ENCODE measurements at regions not wholly inside any gene's neighbourhood (a gene's known extent, or its start where the extent isn't known, plus 50 kb on each side); places are given as distances from the start of the nearest gene placed in this dataset.

GRCh38 chr16:52068447-52069074 is 478.4 kb downstream of the TOX3 start:
- H3K4me1 ChIP-seq (ENCODE audit: control insufficient read depth, extremely low read depth, insufficient read depth, low read length) = no peaks in the 10 kb centered on the region
- POLR2A ChIA-PET = no interaction called here
- no peaks in the 10 kb centered on the region for H3K36me3 ChIP-seq (ENCODE audit: control insufficient read depth in 2 of 2, extremely low read depth in 1 of 2, insufficient read depth in 2 of 2, low read length in 2 of 2)
- no peak for DNase-seq (ENCODE audit: low read depth, low spot score)
- intact Hi-C loops (cut with micrococcal nuclease) = no loop called here
- no peak overlapping the region for H3K4me3 ChIP-seq (replicated peaks in 1 of 3; ENCODE audit: insufficient read depth in 1 of 3, low read depth in 1 of 3, low read length in 3 of 3)
- no peaks in the 10 kb centered on the region for H3K9me1 ChIP-seq (replicated peaks; ENCODE audit: control insufficient read depth, extremely low read depth, insufficient read depth, low read length)
- TF ChIP-seq POLR2A (IDR thresholded peaks at IDR 0.05; ENCODE audit: low read depth, low read length) (no peak), MAX (IDR thresholded peaks at IDR 0.05; ENCODE audit: insufficient read depth, insufficient read length) (no peak), JUN (IDR thresholded peaks at IDR 0.05; ENCODE audit: borderline replicate concordance, insufficient read depth, insufficient read length, low read depth) (no peak), CTCF (IDR thresholded peaks at IDR 0.05; ENCODE audit: extremely low read depth in 1 of 2, insufficient read depth in 1 of 2, low read depth in 1 of 2, low read length in 2 of 2) (no peak), GATA2 (IDR thresholded peaks at IDR 0.05; ENCODE audit: insufficient read depth, insufficient read length, low read depth, low read length) (no peak)
- CTCF ChIA-PET = no interaction called here
- no peaks in the 10 kb centered on the region for H3K27me3 ChIP-seq (ENCODE audit: control insufficient read depth in 2 of 2, insufficient read depth in 2 of 2, low read length in 2 of 2)
- H3K4me2 ChIP-seq (ENCODE audit: insufficient read depth, low read length) = no peak overlapping the region
- no peak overlapping the region for H2AFZ ChIP-seq (ENCODE audit: low read depth, low read length)
- no peak for FAIRE-seq
- no peaks in the 10 kb centered on the region for H4K20me1 ChIP-seq (replicated peaks; ENCODE audit: control insufficient read depth, extremely low read depth, insufficient read depth, low read length)
- no peak overlapping the region for H3K9ac ChIP-seq (replicated peaks; ENCODE audit: extremely low read depth, insufficient read depth, low read length)
- no peaks in the 10 kb centered on the region for H3K79me2 ChIP-seq (ENCODE audit: control insufficient read depth, insufficient read depth, low read length)
- H3K27ac ChIP-seq (ENCODE audit: insufficient read depth, low read depth, low read length) = no peak overlapping the region
- dilution Hi-C loops (cut with MboI; ENCODE audit: extremely low pct_ligation_motif_present, low sequenced_read_pairs) = no loop called here
- H3K9me3 ChIP-seq (replicated peaks; ENCODE audit: control insufficient read depth, insufficient read depth, low read length) = no peaks in the 10 kb centered on the region
- no TSS peak for BruUV-seq (replicated peaks)

- Histone ChIP-seq H2AFZ (ENCODE audit: low read depth, low read length) (no peak overlapping the region), H3K27me3 (ENCODE audit: control insufficient read depth in 2 of 2, insufficient read depth in 2 of 2, low read length in 2 of 2) (no peaks in the 10 kb centered on the region), H3K9ac (replicated peaks; ENCODE audit: extremely low read depth, insufficient read depth, low read length) (no peak overlapping the region), H3K4me1 (ENCODE audit: control insufficient read depth, extremely low read depth, insufficient read depth, low read length) (no peaks in the 10 kb centered on the region), H3K36me3 (ENCODE audit: control insufficient read depth in 2 of 2, extremely low read depth in 1 of 2, insufficient read depth in 2 of 2, low read length in 2 of 2) (no peaks in the 10 kb centered on the region), H4K20me1 (replicated peaks; ENCODE audit: control insufficient read depth, extremely low read depth, insufficient read depth, low read length) (no peaks in the 10 kb centered on the region), H3K9me3 (replicated peaks; ENCODE audit: control insufficient read depth, insufficient read depth, low read length) (peaks cover 2% of the 10 kb centered on the region), H3K4me2 (ENCODE audit: insufficient read depth, low read length) (no peak overlapping the region), H3K79me2 (ENCODE audit: control insufficient read depth, insufficient read depth, low read length) (no peaks in the 10 kb centered on the region), H3K27ac (ENCODE audit: insufficient read depth, low read depth, low read length) (no peak overlapping the region), H3K9me1 (replicated peaks; ENCODE audit: control insufficient read depth, extremely low read depth, insufficient read depth, low read length) (no peaks in the 10 kb centered on the region), H3K4me3 (replicated peaks in 1 of 3; ENCODE audit: insufficient read depth in 1 of 3, low read depth in 1 of 3, low read length in 3 of 3) (no peak overlapping the region)
- DNase-seq (ENCODE audit: low read depth, low spot score) (no peak), FAIRE-seq (no peak)
- dilution Hi-C loops (cut with MboI; ENCODE audit: extremely low pct_ligation_motif_present, low sequenced_read_pairs) (no loop called here), intact Hi-C loops (cut with micrococcal nuclease) (no loop called here)
- CTCF ChIA-PET = no interaction called here
- POLR2A ChIA-PET = no interaction called here
- no TSS peak for BruUV-seq (replicated peaks)
- TF ChIP-seq EZH2 (IDR thresholded peaks at IDR 0.05; ENCODE audit: borderline replicate concordance, low read depth, low read length, severe bottlenecking) (no peak), FOS (IDR thresholded peaks at IDR 0.05; ENCODE audit: borderline replicate concordance, insufficient read depth, low read length) (no peak), MAX (IDR thresholded peaks at IDR 0.05; ENCODE audit: insufficient read depth, insufficient read length) (no peak), JUN (IDR thresholded peaks at IDR 0.05; ENCODE audit: borderline replicate concordance, insufficient read depth, insufficient read length, low read depth) (no peak), POLR2AphosphoS5 (IDR thresholded peaks at IDR 0.05; ENCODE audit: insufficient read depth, low read depth, low read length) (no peak), CTCF (IDR thresholded peaks at IDR 0.05; ENCODE audit: extremely low read depth in 1 of 2, insufficient read depth in 1 of 2, low read depth in 1 of 2, low read length in 2 of 2) (no peak), MYC (IDR thresholded peaks at IDR 0.05; ENCODE audit: low read depth, low read length) (no peak), GATA2 (IDR thresholded peaks at IDR 0.05; ENCODE audit: insufficient read depth, insufficient read length, low read depth, low read length) (no peak), POLR2A (IDR thresholded peaks at IDR 0.05; ENCODE audit: low read depth, low read length) (no peak)
These were observed 480.0 kb downstream of the TOX3 start for GRCh38 chr16:52066962-52067361.

Data from endothelial cell of umbilical vein (primary cell).